OCI-LY7 (cell line): ENCODE measurements at regions not wholly inside any gene's neighbourhood (a gene's known extent, or its start where the extent isn't known, plus 50 kb on each side); places are given as distances from the start of the nearest gene placed in this dataset.
"Not testable (repeated sequence)": the region's sequence is repeated elsewhere in the genome, so short reads cannot be mapped to it uniquely, and the experiment has no call there.

Source experiments
- BruUV-seq: library from RNA; stranded (reverse); fragments of 400-500 nt; replicated peaks from 2 replicates; lab custom pipeline; 2021; lab: Mats Ljungman, UMichigan
- CTCF ChIA-PET: fragments of 300-600 bp; sonication (Branson Sonifier 250); formaldehyde crosslinking; loops from one replicate; lab custom pipeline; 2022; ENCODE audit warnings: antibody characterized with exemption; ENCODE audit not compliant: unreplicated experiment; lab: Charles Lee
- POLR2A ChIA-PET: fragments of 300-600 bp; sonication (Branson Sonifier 250); formaldehyde crosslinking; loops from one replicate; lab custom pipeline; 2022; ENCODE audit warnings: antibody characterized with exemption; lab: Charles Lee
- DNase-seq: peaks from one replicate; pipeline ENCODE4 v3.0.0-alpha.2; 2015; ENCODE audit warnings: low spot score
- H2AFZ ChIP-seq: fragments of 200-600 bp; sonication (generic), shearing (Covaris generic); 2 replicates; pipeline ENCODE4 v1.6.1; 2014; ENCODE audit warnings: mild to moderate bottlenecking, antibody characterized with exemption, low read length, moderate library complexity
- H3K27ac ChIP-seq: fragments of 200-600 bp; sonication (generic); 2 replicates; pipeline ENCODE4 v1.5.1; 2014; ENCODE audit warnings: mixed run types, low read depth, mild to moderate bottlenecking, moderate library complexity, low read length, inconsistent platforms; ENCODE audit not compliant: poor library complexity, severe bottlenecking
- H3K36me3 ChIP-seq: fragments of 200-600 bp; sonication (generic); 2 replicates; pipeline ENCODE4 v1.6.1; 2014; ENCODE audit warnings: mild to moderate bottlenecking, antibody characterized with exemption, low read length, moderate library complexity, mixed read lengths; ENCODE audit not compliant: insufficient read depth
- H3K4me1 ChIP-seq: fragments of 200-600 bp; sonication (generic); 2 replicates; pipeline ENCODE4 v1.5.1; 2014; ENCODE audit warnings: mild to moderate bottlenecking, low read length; ENCODE audit not compliant: insufficient read depth, poor library complexity, severe bottlenecking
- H3K4me2 ChIP-seq: fragments of 200-600 bp; sonication (generic); 2 replicates; pipeline ENCODE4 v1.6.1; 2014; ENCODE audit warnings: mild to moderate bottlenecking, low read length
- H3K4me3 ChIP-seq: fragments of 200-600 bp; sonication (generic); 2 replicates; pipeline ENCODE4 v1.5.1; 2014; ENCODE audit warnings: mild to moderate bottlenecking, low read depth, low read length; ENCODE audit not compliant: poor library complexity, severe bottlenecking
- H3K79me2 ChIP-seq: fragments of 200-600 bp; sonication (generic); 2 replicates; pipeline ENCODE4 v1.6.1; 2016; ENCODE audit warnings: low read depth, mild to moderate bottlenecking, low read length, moderate library complexity, mixed read lengths; ENCODE audit not compliant: insufficient read depth
- H3K9me2 ChIP-seq: fragments of 200-600 bp; sonication (generic); 2 replicates; pipeline ENCODE4 v1.6.1; 2016; ENCODE audit warnings: mild to moderate bottlenecking, low read length, mixed read lengths; ENCODE audit not compliant: insufficient read depth
- H3K9me3 ChIP-seq: fragments of 200-600 bp; sonication (generic); 2 replicates; pipeline ENCODE4 v1.6.1; 2014; ENCODE audit warnings: mild to moderate bottlenecking, mixed run types, low read length, mixed read lengths
- H4K20me1 ChIP-seq: fragments of 200-600 bp; sonication (generic); 2 replicates; pipeline ENCODE4 v1.6.1; 2014; ENCODE audit warnings: mild to moderate bottlenecking, antibody characterized with exemption, low read length, moderate library complexity, mixed read lengths; ENCODE audit not compliant: insufficient read depth
- CTCF ChIP-seq: fragments of 200-600 bp; sonication (generic); conservative IDR thresholded peaks from 2 replicates; pipeline ENCODE4 v1.5.1; 2014; ENCODE audit warnings: mild to moderate bottlenecking, antibody characterized with exemption, low read length, moderate library complexity, mixed read lengths
- EZH2phosphoT487 ChIP-seq: fragments of 200-600 bp; sonication (generic); IDR thresholded peaks from 2 replicates; pipeline ENCODE4 v1.6.1; 2018; ENCODE audit warnings: low read depth, borderline replicate concordance, mild to moderate bottlenecking, mixed run types, antibody characterized with exemption, low read length, moderate library complexity, mixed read lengths
- intact Hi-C: fragments of 100-400 bp; cut with micrococcal nuclease; formaldehyde crosslinking; loops from one replicate; pipeline ENCODE4 v1.10.0; 2022; ENCODE audit not compliant: unreplicated experiment

GRCh38 chr4:101411926-101412325 is 64.6 kb upstream of the PPP3CA start:
- Histone ChIP-seq H3K79me2 (no peaks in the 10 kb centered on the region), H4K20me1 (no peaks in the 10 kb centered on the region), H3K4me1 (no peaks in the 10 kb centered on the region), H3K9me2 (no peaks in the 10 kb centered on the region), H3K36me3 (no peaks in the 10 kb centered on the region), H2AFZ (no peak overlapping the region), H3K27ac (no peak overlapping the region), H3K9me3 (no peaks in the 10 kb centered on the region), H3K4me2 (no peak overlapping the region), H3K4me3 (no peak overlapping the region)
- no peak for DNase-seq
- ChIA-PET POLR2A (no interaction called here), CTCF (no interaction called here)
- intact Hi-C loops: no loop called here
- TF ChIP-seq CTCF: no peak
- TF ChIP-seq EZH2phosphoT487: no peak
- no TSS peak for BruUV-seq

- H3K4me2 ChIP-seq, DNase-seq, H3K4me1 ChIP-seq, BruUV-seq, POLR2A ChIA-PET, H4K20me1 ChIP-seq, H3K36me3 ChIP-seq, H3K9me3 ChIP-seq, H2AFZ ChIP-seq, intact Hi-C loops, H3K9me2 ChIP-seq, H3K79me2 ChIP-seq, H3K4me3 ChIP-seq, H3K27ac ChIP-seq, CTCF ChIA-PET: not testable (repeated sequence)
Observed at GRCh38 chr4:101411281-101411910, 64.1 kb upstream of the PPP3CA start.

- intact Hi-C loops: no loop called here
- ChIA-PET CTCF (no interaction called here), POLR2A (interaction anchor here (0.5 kb wide), 1 partner anchor 269 kb away, joined by 3 read pairs; no protein-coding TSS in a partner anchor)
- Histone ChIP-seq H2AFZ (no peak overlapping the region), H3K79me2 (no peaks in the 10 kb centered on the region), H4K20me1 (no peaks in the 10 kb centered on the region), H3K4me2 (no peak overlapping the region), H3K27ac (no peak overlapping the region), H3K9me2 (no peaks in the 10 kb centered on the region), H3K4me3 (no peak overlapping the region), H3K4me1 (no peaks in the 10 kb centered on the region), H3K36me3 (no peaks in the 10 kb centered on the region), H3K9me3 (no peaks in the 10 kb centered on the region)
- DNase-seq: no peak
- TF ChIP-seq CTCF (no peak), EZH2phosphoT487 (no peak)
- no TSS peak for BruUV-seq
Observed at GRCh38 chr4:101400096-101400495, 52.8 kb upstream of the PPP3CA start.
